ENCODE measurements at regions not wholly inside any gene's neighbourhood (a gene's known extent, or its start where the extent isn't known, plus 50 kb on each side); places are given as distances from the start of the nearest gene placed in this dataset.

GRCh38 chr11:11697796-11698195 is 76.0 kb upstream of the GALNT18 start:
- Mint-ChIP-seq H3K4me3 (ENCODE audit: unreplicated experiment) (no peak overlapping the region), H3K4me1 (ENCODE audit: low read depth) (peaks cover 7% of the 10 kb centered on the region), H3K9me3 (ENCODE audit: low read depth) (peaks cover 5% of the 10 kb centered on the region), H3K27me3 (ENCODE audit: low read depth) (peaks cover 4% of the 10 kb centered on the region), H3K27ac (ENCODE audit: unreplicated experiment) (no peak overlapping the region), H3K36me3 (ENCODE audit: low read depth) (peaks cover 3% of the 10 kb centered on the region)
- DNase-seq (ENCODE audit: low spot score): no peak
- TF ChIP-seq CTCF (IDR thresholded peaks at IDR 0.05): no peak

GRCh38 chr11:11691296-11692151 is 69.7 kb upstream of the GALNT18 start:
- no peaks in the 10 kb centered on the region for H3K4me1 Mint-ChIP-seq (ENCODE audit: low read depth)
- H3K27ac Mint-ChIP-seq (ENCODE audit: unreplicated experiment): no peak overlapping the region
- peaks cover 3% of the 10 kb centered on the region for H3K36me3 Mint-ChIP-seq (ENCODE audit: low read depth)
- no peak for TF ChIP-seq CTCF (IDR thresholded peaks at IDR 0.05)
- H3K9me3 Mint-ChIP-seq (ENCODE audit: low read depth): peaks cover 8% of the 10 kb centered on the region
- H3K27me3 Mint-ChIP-seq (ENCODE audit: low read depth): peaks cover 9% of the 10 kb centered on the region
- H3K4me3 Mint-ChIP-seq (ENCODE audit: unreplicated experiment): no peak overlapping the region
- no peak for DNase-seq (ENCODE audit: low spot score)

GRCh38 chr11:11681536-11681935 is 59.7 kb upstream of the GALNT18 start:
- no peak for DNase-seq (ENCODE audit: low spot score)
- Mint-ChIP-seq H3K9me3 (ENCODE audit: low read depth) (peaks cover 12% of the 10 kb centered on the region), H3K4me3 (ENCODE audit: unreplicated experiment) (no peak overlapping the region), H3K27me3 (ENCODE audit: low read depth) (peaks cover 33% of the 10 kb centered on the region), H3K36me3 (ENCODE audit: low read depth) (peaks cover 3% of the 10 kb centered on the region), H3K27ac (ENCODE audit: unreplicated experiment) (no peak overlapping the region), H3K4me1 (ENCODE audit: low read depth) (no peaks in the 10 kb centered on the region)
- TF ChIP-seq CTCF (IDR thresholded peaks at IDR 0.05): no peak

GRCh38 chr11:11677672-11678356 is 56.0 kb upstream of the GALNT18 start:
- Mint-ChIP-seq H3K4me1 (ENCODE audit: low read depth) (no peaks in the 10 kb centered on the region), H3K27me3 (ENCODE audit: low read depth) (peaks cover 19% of the 10 kb centered on the region), H3K27ac (ENCODE audit: unreplicated experiment) (no peak overlapping the region), H3K36me3 (ENCODE audit: low read depth) (no peaks in the 10 kb centered on the region), H3K4me3 (ENCODE audit: unreplicated experiment) (no peak overlapping the region), H3K9me3 (ENCODE audit: low read depth) (no peaks in the 10 kb centered on the region)
- no peak for TF ChIP-seq CTCF (IDR thresholded peaks at IDR 0.05)
- DNase-seq (ENCODE audit: low spot score): no peak

GRCh38 chr11:11675671-11676181 is 53.9 kb upstream of the GALNT18 start:
- no peaks in the 10 kb centered on the region for H3K36me3 Mint-ChIP-seq (ENCODE audit: low read depth)
- no peak overlapping the region for H3K4me3 Mint-ChIP-seq (ENCODE audit: unreplicated experiment)
- no peaks in the 10 kb centered on the region for H3K9me3 Mint-ChIP-seq (ENCODE audit: low read depth)
- no peak for TF ChIP-seq CTCF (IDR thresholded peaks at IDR 0.05)
- no peaks in the 10 kb centered on the region for H3K4me1 Mint-ChIP-seq (ENCODE audit: low read depth)
- DNase-seq (ENCODE audit: low spot score): no peak
- peaks cover 9% of the 10 kb centered on the region for H3K27me3 Mint-ChIP-seq (ENCODE audit: low read depth)
- no peak overlapping the region for H3K27ac Mint-ChIP-seq (ENCODE audit: unreplicated experiment)
